HCEC 1CT (cell line): ENCODE measurements at regions not wholly inside any gene's neighbourhood (a gene's known extent, or its start where the extent isn't known, plus 50 kb on each side); places are given as distances from the start of the nearest gene placed in this dataset.

Experiments used
- DNase-seq: peaks from one replicate; pipeline ENCODE4 v3.0.0-alpha.2; 2017

GRCh38 chr11:20311444-20311843, 52.1 kb upstream of the HTATIP2 start:
- DNase-seq = no peak

- no peak for DNase-seq
Observed at GRCh38 chr11:20310596-20311394, 52.7 kb upstream of the HTATIP2 start.

GRCh38 chr11:20310137-20310536, 53.4 kb upstream of the HTATIP2 start:
- no peak for DNase-seq

GRCh38 chr11:20309231-20310025, 54.1 kb upstream of the HTATIP2 start:
- DNase-seq = no peak

- no peak for DNase-seq
Observed at GRCh38 chr11:20308601-20309000, 54.9 kb upstream of the HTATIP2 start.

GRCh38 chr11:20303391-20303965, 60.0 kb upstream of the HTATIP2 start:
- no peak for DNase-seq

GRCh38 chr11:20293992-20294391, 69.5 kb upstream of the HTATIP2 start:
- no peak for DNase-seq

GRCh38 chr11:20293531-20293930, 70.0 kb upstream of the HTATIP2 start:
- no peak for DNase-seq

GRCh38 chr11:20289732-20290131, 73.8 kb upstream of the HTATIP2 start:
- no peak for DNase-seq

- DNase-seq = no peak
Observed at GRCh38 chr11:20283475-20283874, 80.0 kb upstream of the HTATIP2 start.

GRCh38 chr11:20278727-20279126, 84.8 kb upstream of the HTATIP2 start:
- no peak for DNase-seq

GRCh38 chr11:20277014-20277413, 86.5 kb upstream of the HTATIP2 start:
- no peak for DNase-seq

GRCh38 chr11:20275987-20276965, 87.2 kb upstream of the HTATIP2 start:
- DNase-seq = no peak

- no peak for DNase-seq
Observed at GRCh38 chr11:20274031-20274430, 89.5 kb upstream of the HTATIP2 start.

GRCh38 chr11:20261526-20261925, 101.3 kb upstream of the DBX1 start:
- DNase-seq = no peak

GRCh38 chr11:20260307-20260706, 100.0 kb upstream of the DBX1 start:
- no peak for DNase-seq

- DNase-seq = peak; percentile 6
Observed at GRCh38 chr11:20259506-20259905, 99.2 kb upstream of the DBX1 start.

- no peak for DNase-seq
Observed at GRCh38 chr11:20258376-20258895, 98.2 kb upstream of the DBX1 start.

GRCh38 chr11:20256925-20257324, 96.7 kb upstream of the DBX1 start:
- no peak for DNase-seq

GRCh38 chr11:20253796-20254195, 93.5 kb upstream of the DBX1 start:
- no peak for DNase-seq

GRCh38 chr11:20251496-20251895, 91.2 kb upstream of the DBX1 start:
- DNase-seq = no peak

- DNase-seq = no peak
Observed at GRCh38 chr11:20250644-20251247, 90.5 kb upstream of the DBX1 start.
